ENCODE measurements at regions not wholly inside any gene's neighbourhood (a gene's known extent, or its start where the extent isn't known, plus 50 kb on each side); places are given as distances from the start of the nearest gene placed in this dataset.

DNA sequence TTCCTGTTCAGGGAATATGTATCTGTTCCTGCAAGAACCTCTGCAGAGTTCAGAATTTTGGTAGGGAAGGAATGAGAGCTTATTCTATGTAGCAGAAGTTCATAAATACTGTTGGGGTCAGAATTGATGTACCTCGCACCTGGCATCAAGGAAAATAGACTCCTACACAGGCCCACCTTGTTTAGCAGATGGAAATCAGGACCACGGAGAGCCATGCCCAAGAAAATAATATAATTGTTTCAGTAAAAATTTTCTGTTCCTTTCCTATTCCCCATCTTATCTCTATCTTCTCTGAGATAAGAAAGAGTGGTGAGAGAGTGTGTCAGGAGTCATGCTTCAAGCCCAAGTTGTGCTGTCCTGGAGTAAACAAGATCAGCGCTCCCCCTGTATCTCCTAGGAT is 404.7 kb upstream of the UBE2E2 start:
- no peak for TF ChIP-seq POLR2A (IDR thresholded peaks at IDR 0.05)
- no peak for TF ChIP-seq CTCF (IDR thresholded peaks at IDR 0.05)
